GM19397 (cell line): ENCODE measurements at regions not wholly inside any gene's neighbourhood (a gene's known extent, or its start where the extent isn't known, plus 50 kb on each side); places are given as distances from the start of the nearest gene placed in this dataset.

Source experiments
- ATAC-seq: cut with Tn5 transposase; IDR thresholded peaks from one replicate; pipeline ENCODE4 v1.9.1; 2021; ENCODE audit warnings: mild to moderate bottlenecking, moderate library complexity; ENCODE audit not compliant: unreplicated experiment

- no peak for ATAC-seq
Measured at GRCh38 chr1:98221923-98222322, 301.1 kb upstream of the DPYD start.

GRCh38 chr1:98217601-98218000, 296.8 kb upstream of the DPYD start:
- ATAC-seq, result no peak

- no peak for ATAC-seq
Measured at GRCh38 chr1:98216304-98216703, 295.5 kb upstream of the DPYD start.

DNA sequence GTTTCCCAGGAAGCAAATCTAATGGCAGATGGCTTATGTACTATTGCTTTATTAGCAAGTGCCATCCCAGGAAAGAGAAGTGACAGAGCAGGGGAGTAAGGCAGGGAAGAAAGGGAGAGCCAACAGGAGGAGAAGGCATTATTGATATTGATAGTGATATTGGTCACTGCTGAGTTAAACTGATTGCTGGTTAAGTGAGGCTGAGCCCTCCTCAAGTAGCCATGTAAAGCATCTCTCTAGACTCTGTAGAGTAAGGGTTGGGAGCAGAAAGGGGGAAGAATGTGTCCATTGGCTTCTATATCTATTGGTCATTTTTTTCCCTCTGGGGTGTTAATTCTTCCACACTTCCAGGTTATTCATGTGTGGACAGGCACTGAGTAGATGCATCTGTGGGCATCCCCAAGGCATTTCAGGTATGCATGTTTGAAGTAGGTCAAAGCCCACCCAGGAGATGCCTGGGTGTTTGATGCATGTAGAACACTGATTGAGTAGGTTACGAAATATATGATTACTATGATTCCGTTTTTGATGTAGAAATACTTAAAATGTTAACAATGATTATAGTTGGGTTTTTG, 290.5 kb upstream of the DPYD start:
- no peak for ATAC-seq

- no peak for ATAC-seq
Measured at GRCh38 chr1:98210563-98210962, 289.7 kb upstream of the DPYD start.

DNA sequence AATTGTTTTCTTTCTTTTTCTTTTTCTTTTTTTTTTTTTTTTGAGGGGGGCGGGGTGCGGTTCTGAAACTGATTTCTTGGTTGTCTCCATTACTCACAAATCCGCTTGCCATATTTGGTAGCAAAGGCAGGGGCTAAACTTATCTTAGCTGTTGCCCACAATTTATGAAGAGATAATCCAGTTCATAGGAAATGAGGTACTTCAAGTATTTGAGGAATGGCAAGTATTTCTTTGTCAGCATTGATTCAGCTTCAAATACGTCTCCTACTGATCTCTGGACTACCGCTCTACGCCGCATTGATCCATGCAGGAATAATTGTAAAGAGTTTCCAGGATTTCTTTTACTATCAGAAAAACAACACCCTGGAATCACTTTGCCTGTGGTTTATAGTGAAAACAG, 289.2 kb upstream of the DPYD start:
- ATAC-seq, result no peak

DNA sequence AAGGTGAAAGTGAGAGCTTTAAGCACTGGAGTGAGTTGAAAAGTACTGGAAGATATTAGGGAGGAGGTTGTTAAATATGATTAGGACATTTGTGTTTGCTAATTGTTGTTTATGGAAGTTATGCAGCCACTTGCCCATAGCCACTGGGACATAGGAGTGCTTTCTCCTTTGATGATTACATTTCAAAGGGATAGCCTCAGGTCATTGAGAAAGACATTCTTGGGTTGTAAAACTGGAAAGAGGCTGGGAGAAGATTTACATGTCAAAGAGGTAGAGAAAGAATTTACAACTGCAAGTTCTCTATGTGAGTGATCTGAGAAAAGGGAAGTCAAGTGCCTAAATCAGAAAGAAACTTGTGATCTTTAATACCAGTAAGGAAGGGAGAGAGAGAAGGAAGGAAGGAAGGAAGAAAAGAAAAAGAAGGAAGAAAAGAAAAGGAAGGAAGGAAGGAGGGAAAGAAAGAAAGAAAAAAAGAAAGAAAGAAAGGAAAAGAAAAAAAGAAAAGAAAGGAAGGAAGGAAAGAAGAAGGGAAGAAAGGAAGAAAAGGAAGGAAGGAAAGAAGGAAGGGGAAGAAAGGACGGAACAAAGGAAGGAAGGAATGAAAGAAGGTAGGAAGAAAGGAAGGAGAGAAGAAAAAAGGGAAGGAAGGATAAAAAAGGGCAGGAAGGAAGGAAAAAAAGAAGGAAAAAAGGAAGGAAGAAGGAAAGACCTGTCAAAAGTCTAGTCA, 284.6 kb upstream of the DPYD start:
- ATAC-seq, result no peak

GRCh38 chr1:98203466-98203865, 282.6 kb upstream of the DPYD start:
- no peak for ATAC-seq

DNA sequence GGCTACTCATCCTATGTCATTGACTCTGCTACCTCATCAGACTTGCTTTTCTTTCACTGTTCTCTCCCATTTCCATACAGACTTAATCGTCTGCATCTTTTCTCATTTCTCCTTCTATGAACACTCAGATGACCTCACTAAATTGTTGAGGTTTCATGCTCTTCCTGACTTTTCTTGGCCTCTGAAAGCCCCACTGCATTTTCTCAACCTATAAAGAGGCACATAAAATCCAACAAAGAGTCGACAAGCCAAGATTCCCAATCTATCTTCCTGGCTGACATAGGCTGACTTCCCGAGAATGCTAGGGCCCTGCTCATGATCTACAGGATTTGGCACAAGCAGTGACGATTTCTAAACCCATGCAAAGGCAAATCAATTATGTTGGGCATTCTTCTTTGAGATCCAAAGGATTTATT, 280.8 kb upstream of the DPYD start:
- no peak for ATAC-seq

DNA sequence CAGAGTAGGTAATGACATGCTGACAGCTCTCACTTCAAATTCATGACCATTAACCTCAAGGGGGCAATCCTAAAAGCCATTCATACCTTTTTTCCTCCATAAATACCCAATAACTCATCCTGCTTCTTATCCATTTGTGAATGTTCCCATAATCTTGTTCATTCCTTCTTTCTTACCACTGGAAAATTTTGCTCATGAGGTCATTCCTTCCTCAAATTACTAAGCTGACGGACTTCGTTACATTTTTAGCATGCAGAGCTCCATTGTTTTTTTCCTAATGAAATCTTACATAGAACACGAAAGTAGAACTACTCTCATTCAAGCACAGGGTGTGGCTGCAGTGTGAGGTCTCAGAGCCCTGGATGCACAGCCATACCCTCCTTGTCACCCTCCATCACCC, 276.5 kb upstream of the DPYD start:
- ATAC-seq, result no peak

DNA sequence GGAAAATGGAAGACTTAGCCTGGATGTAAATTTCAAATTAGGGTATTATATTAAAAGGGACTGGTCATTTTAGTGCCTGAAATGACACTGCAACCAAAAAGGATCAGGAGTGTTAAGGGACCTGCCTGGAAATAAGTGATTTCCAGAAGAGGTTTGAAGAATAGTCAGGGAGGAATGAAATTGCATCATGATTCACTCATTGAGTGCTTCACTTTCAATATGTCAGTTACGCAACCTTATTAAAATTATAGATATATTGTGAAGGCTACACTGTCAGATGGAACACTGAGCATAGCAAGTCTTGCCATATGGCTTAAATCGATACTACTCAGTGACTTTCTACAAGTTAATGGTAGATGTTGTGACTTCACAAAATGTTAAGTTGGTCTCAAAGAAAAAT, 275.2 kb upstream of the DPYD start:
- no peak for ATAC-seq

- ATAC-seq, result no peak
Measured at GRCh38 chr1:98188774-98189173, 267.9 kb upstream of the DPYD start.

DNA sequence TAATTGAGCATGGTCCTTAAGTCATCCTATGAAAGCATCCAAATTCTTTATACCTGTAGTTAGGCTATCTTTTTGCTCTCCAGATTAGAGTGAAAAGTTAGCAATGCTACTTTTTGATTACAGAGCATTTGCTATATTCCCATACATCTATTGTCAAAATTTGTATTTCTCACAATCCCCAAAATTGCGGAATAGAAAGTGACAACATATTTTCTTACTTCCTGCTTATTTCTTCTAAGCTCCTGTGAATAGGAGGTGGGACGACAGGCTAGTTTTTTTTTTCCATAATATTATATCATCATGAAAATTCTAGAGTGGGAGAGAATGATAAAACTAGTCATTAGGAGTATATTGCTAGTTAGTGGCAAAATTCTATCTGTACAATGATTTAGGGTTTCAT, 264.0 kb upstream of the DPYD start:
- ATAC-seq, result no peak

- no peak for ATAC-seq
Measured at GRCh38 chr1:98181036-98181764, 260.4 kb upstream of the DPYD start.

- ATAC-seq, result no peak
Measured at GRCh38 chr1:98179151-98179773, 258.4 kb upstream of the DPYD start.

- ATAC-seq, result no peak
Measured at GRCh38 chr1:98177751-98178150, 256.9 kb upstream of the DPYD start.

DNA sequence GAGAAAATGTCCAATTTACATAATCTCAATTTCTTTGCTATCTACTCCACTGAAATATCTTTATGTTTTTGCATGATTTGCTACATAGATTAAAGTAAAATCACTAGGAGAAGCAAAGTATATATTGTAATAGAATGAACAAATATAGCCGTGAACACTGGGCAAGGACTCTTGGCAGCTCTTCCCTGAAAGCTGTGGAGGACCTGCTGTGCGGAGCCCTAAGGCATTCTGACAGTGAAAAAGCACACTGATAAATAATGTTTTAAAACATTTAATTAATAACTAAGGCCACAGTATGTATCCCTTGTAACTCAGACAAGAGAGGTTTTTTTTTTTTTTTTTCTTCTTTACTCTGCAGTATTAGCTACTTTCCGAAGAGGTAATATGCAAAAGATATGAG, 256.1 kb upstream of the DPYD start:
- ATAC-seq, result no peak

DNA sequence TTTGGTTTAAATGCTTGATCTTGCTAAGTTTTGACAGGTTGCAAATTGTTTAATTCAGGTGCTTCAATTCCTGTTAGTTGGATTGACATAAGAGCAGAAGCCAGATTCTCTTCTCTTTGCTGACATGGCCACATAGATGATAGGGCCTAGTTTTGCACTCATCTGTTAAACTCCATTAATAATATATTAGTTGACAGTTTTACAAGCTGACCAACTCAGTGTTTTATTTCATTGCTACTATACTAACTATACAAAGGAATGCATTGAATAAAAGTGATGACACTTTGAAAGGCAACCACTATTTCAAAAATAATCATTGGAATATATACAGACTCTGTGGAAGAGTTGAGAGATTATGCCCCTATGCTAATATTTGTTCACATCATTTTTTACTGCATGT, 255.6 kb upstream of the DPYD start:
- ATAC-seq, result no peak

DNA sequence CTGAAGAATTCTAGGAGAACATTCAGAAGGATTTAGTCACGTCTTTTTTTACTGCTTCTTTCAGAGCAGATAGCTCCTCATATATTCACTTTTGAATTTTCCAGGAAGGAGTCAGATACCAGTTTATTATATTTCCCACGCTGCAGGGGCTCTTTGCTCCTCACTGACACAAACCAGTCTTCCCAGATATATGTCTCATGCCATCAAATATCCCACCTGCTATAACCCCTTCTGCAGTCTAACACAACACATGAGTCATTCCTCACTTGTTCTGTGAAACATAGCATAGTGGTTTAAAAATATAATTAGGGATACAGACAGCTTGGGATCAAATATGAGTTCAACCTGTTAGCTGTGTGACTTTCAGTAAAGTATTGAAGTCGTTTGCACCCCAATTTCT, 251.7 kb upstream of the DPYD start:
- no peak for ATAC-seq

- no peak for ATAC-seq
Measured at GRCh38 chr1:98172022-98172421, 251.2 kb upstream of the DPYD start.

DNA sequence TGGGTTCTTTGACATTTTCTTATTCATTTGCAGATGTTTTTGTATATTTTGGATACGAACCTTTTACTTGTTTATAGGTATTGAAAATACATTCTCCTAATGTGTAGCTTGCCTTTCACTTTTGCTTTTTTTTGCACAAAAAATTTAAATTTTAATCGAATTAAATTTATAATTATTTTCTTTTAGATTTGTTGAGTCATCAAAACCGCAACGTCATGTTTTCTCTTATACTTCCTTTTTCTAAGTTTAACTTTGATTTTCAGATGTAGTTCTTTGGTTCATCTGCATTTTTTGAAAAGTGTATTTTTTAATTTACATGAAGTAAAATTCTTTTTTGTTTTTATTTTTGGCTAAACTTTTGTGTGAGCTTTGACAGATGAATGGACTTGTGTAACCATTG, 243.7 kb upstream of the DPYD start:
- no peak for ATAC-seq
